H1 (cell line): ENCODE measurements at regions not wholly inside any gene's neighbourhood (a gene's known extent, or its start where the extent isn't known, plus 50 kb on each side); places are given as distances from the start of the nearest gene placed in this dataset.

Source experiments
- CTCF ChIA-PET: fragments of 300-600 bp; sonication (Branson Sonifier 250); formaldehyde crosslinking; loops from one replicate; lab custom pipeline; 2021; ENCODE audit not compliant: partially characterized antibody; lab: Charles Lee
- POLR2A ChIA-PET: fragments of 300-600 bp; sonication (Branson Sonifier 250); formaldehyde crosslinking; loops from one replicate; lab custom pipeline; 2021; ENCODE audit warnings: inconsistent platforms; ENCODE audit not compliant: partially characterized antibody; lab: Charles Lee
- DNase-seq, 2 experiments: peaks; one replicate each; pipeline versions ENCODE4 v3.0.0 to v3.0.0-alpha.2; 2010 to 2022; ENCODE audit warnings: low spot score in 2 of 2, low read depth in 1 of 2, mixed read lengths in 1 of 2
- FAIRE-seq: peaks from 2 replicates; lab custom pipeline; 2011; peaks lifted over from hg19 to GRCh38; lab: Jason Lieb, UNC
- H2AFZ ChIP-seq: 2 replicates; pipeline ENCODE4 v1.8.1; 2012; ENCODE audit warnings: low read length, inconsistent platforms
- H2AK5ac ChIP-seq: 2 replicates; pipeline ENCODE4 v1.6.1; 2013; ENCODE audit warnings: low read depth, low read length
- H2BK120ac ChIP-seq: replicated peaks from 2 replicates; pipeline ENCODE3; 2013; ENCODE audit warnings: low read depth, low read length, inconsistent platforms
- H2BK12ac ChIP-seq: 2 replicates; pipeline ENCODE4 v1.6.1; 2013; ENCODE audit warnings: low read depth, low read length
- H2BK15ac ChIP-seq: 2 replicates; pipeline ENCODE4 v1.6.1; 2013; ENCODE audit warnings: low read length
- H2BK20ac ChIP-seq: 2 replicates; pipeline ENCODE4 v1.6.1; 2013; ENCODE audit warnings: low read length
- H2BK5ac ChIP-seq: 2 replicates; pipeline ENCODE4 v1.6.1; 2013; ENCODE audit warnings: low read depth, low read length
- H3K14ac ChIP-seq: 2 replicates; pipeline ENCODE4 v1.6.1; 2013; ENCODE audit warnings: inconsistent platforms; ENCODE audit not compliant: insufficient read length
- H3K18ac ChIP-seq: 2 replicates; pipeline ENCODE4 v1.6.1; 2013; ENCODE audit warnings: low read length; ENCODE audit errors: extremely low read depth
- H3K23ac ChIP-seq: 2 replicates; pipeline ENCODE4 v1.6.1; 2013; ENCODE audit warnings: inconsistent platforms; ENCODE audit not compliant: insufficient read length
- H3K23me2 ChIP-seq: 2 replicates; pipeline ENCODE4 v1.6.1; 2013; ENCODE audit warnings: low read depth, low read length
- H3K27ac ChIP-seq: 2 replicates; pipeline ENCODE4 v1.6.1; 2011; ENCODE audit warnings: low read depth, low read length, inconsistent platforms
- H3K27me3 ChIP-seq, 4 experiments: replicated peaks in 1 of 4; 1 replicate in 1 of 4; 2 replicates in 3 of 4; pipeline versions ENCODE4 v1.6.1 to v1.8.1; 2011 to 2013; ENCODE audit warnings: low read length in 3 of 4, mild to moderate bottlenecking in 3 of 4, inconsistent platforms in 2 of 4, mixed read lengths in 2 of 4, moderate library complexity in 1 of 4; ENCODE audit not compliant: control insufficient read depth in 3 of 4, insufficient read depth in 3 of 4; ENCODE audit errors: extremely low read depth in 1 of 4
- H3K36me3 ChIP-seq, 4 experiments: 2 replicates each; pipeline versions ENCODE4 v1.6.1 to v1.8.1; 2011 to 2013; ENCODE audit warnings: mild to moderate bottlenecking in 4 of 4, low read length in 3 of 4, moderate library complexity in 2 of 4, control low read depth in 1 of 4, inconsistent platforms in 1 of 4; ENCODE audit not compliant: insufficient read depth in 4 of 4, control insufficient read depth in 2 of 4
- H3K4ac ChIP-seq: replicated peaks from 2 replicates; pipeline ENCODE3; 2013; ENCODE audit warnings: low read length, low read depth, mixed read lengths, inconsistent platforms; ENCODE audit not compliant: insufficient read length
- H3K4me1 ChIP-seq, 4 experiments: replicated peaks in 1 of 4; 1 replicate in 1 of 4; 2 replicates in 3 of 4; pipeline versions ENCODE4 v1.6.1 to v1.8.1; 2011 to 2013; ENCODE audit warnings: low read length in 3 of 4, inconsistent platforms in 2 of 4, mixed read lengths in 1 of 4; ENCODE audit not compliant: insufficient read depth in 4 of 4, control insufficient read depth in 3 of 4
- H3K4me2 ChIP-seq, 2 experiments: 2 replicates each; pipeline versions ENCODE4 v1.6.1 to v1.8.1; 2011 to 2013; ENCODE audit warnings: low read depth in 2 of 2, low read length in 2 of 2, control low read depth in 1 of 2, inconsistent platforms in 1 of 2, mild to moderate bottlenecking in 1 of 2; ENCODE audit not compliant: insufficient read depth in 1 of 2
- H3K4me3 ChIP-seq, 4 experiments: fragments of 200-600, 300-600 bp in 1 of 4; sonication (generic), shearing (Covaris generic), sonication (Bioruptor Twin) in 1 of 4; 2 replicates each; pipeline versions ENCODE4 v1.5.1 to v1.8.1; 2011 to 2016; ENCODE audit warnings: low read length in 4 of 4, low read depth in 3 of 4, control low read depth in 2 of 4, inconsistent platforms in 2 of 4, mild to moderate bottlenecking in 2 of 4, mixed read lengths in 1 of 4, moderate library complexity in 1 of 4; ENCODE audit not compliant: insufficient read depth in 2 of 4; ENCODE audit errors: extremely low read depth in 1 of 4
- H3K56ac ChIP-seq: replicated peaks from 2 replicates; pipeline ENCODE3; 2013; ENCODE audit warnings: low read depth, mild to moderate bottlenecking, mixed read lengths, low read length, inconsistent platforms; ENCODE audit not compliant: insufficient read length
- H3K79me1 ChIP-seq: 2 replicates; pipeline ENCODE4 v1.6.1; 2013; ENCODE audit warnings: low read depth, low read length, control low read depth
- H3K79me2 ChIP-seq, 2 experiments: 2 replicates each; pipeline versions ENCODE4 v1.6.1 to v1.8.1; 2012 to 2013; ENCODE audit warnings: low read length in 2 of 2, mild to moderate bottlenecking in 2 of 2, inconsistent platforms in 1 of 2; ENCODE audit not compliant: insufficient read depth in 2 of 2, control insufficient read depth in 1 of 2
- H3K9ac ChIP-seq, 4 experiments: replicated peaks in 1 of 4; 1 replicate in 1 of 4; 2 replicates in 3 of 4; pipeline versions ENCODE4 v1.6.1 to v1.8.1; 2011 to 2013; ENCODE audit warnings: low read depth in 3 of 4, low read length in 3 of 4, control low read depth in 2 of 4, mild to moderate bottlenecking in 2 of 4, moderate library complexity in 2 of 4, inconsistent platforms in 1 of 4; ENCODE audit errors: extremely low read depth in 1 of 4
- H3K9me3 ChIP-seq, 2 experiments: 2 replicates each; pipeline versions ENCODE4 v1.6.1 to v1.8.1; 2012 to 2013; ENCODE audit warnings: mild to moderate bottlenecking in 2 of 2, moderate library complexity in 2 of 2, control low read depth in 1 of 2, inconsistent platforms in 1 of 2, low read depth in 1 of 2, low read length in 1 of 2, mixed read lengths in 1 of 2; ENCODE audit not compliant: insufficient read depth in 2 of 2
- H4K20me1 ChIP-seq, 2 experiments: replicated peaks in 1 of 2; 2 replicates each; pipeline versions ENCODE3 to v1.8.1; 2011 to 2013; ENCODE audit warnings: inconsistent platforms in 2 of 2, low read length in 2 of 2, mild to moderate bottlenecking in 1 of 2; ENCODE audit not compliant: insufficient read depth in 2 of 2, control insufficient read depth in 1 of 2
- H4K5ac ChIP-seq: 2 replicates; pipeline ENCODE4 v1.6.1; 2013; ENCODE audit warnings: low read length, low read depth, mixed read lengths, inconsistent platforms; ENCODE audit not compliant: insufficient read length
- H4K8ac ChIP-seq: 2 replicates; pipeline ENCODE4 v1.8.0; 2013; ENCODE audit warnings: mild to moderate bottlenecking, moderate library complexity, low read length, inconsistent platforms; ENCODE audit not compliant: insufficient read depth; ENCODE audit errors: extremely low read depth
- H4K91ac ChIP-seq: replicated peaks from 2 replicates; pipeline ENCODE3; 2013; ENCODE audit warnings: low read length, mixed read lengths, inconsistent platforms; ENCODE audit not compliant: insufficient read length
- ATF3 ChIP-seq: IDR thresholded peaks from 2 replicates; pipeline ENCODE4 v1.6.1; 2011; ENCODE audit warnings: low read depth, mild to moderate bottlenecking, low read length; ENCODE audit not compliant: insufficient read depth
- CREB1 ChIP-seq: IDR thresholded peaks from 2 replicates; pipeline ENCODE4 v1.6.1; 2012; ENCODE audit warnings: inconsistent platforms
- EP300 ChIP-seq, 2 experiments: IDR thresholded peaks; 1 replicate in 1 of 2; 2 replicates in 1 of 2; pipeline ENCODE4 v1.6.1; 2011 to 2012; ENCODE audit warnings: low read depth in 2 of 2, low read length in 2 of 2, mild to moderate bottlenecking in 2 of 2, borderline replicate concordance in 1 of 2, inconsistent platforms in 1 of 2, moderate library complexity in 1 of 2
- EZH2 ChIP-seq: fragments of 200-600 bp; sonication (generic); IDR thresholded peaks from 2 replicates; pipeline ENCODE4 v1.7.1; 2012; ENCODE audit warnings: low read depth, mild to moderate bottlenecking, moderate library complexity, low read length, inconsistent platforms; ENCODE audit not compliant: severe bottlenecking
- GABPA ChIP-seq: IDR thresholded peaks from 2 replicates; pipeline ENCODE4 v1.6.1; 2011; ENCODE audit warnings: mild to moderate bottlenecking, low read length, moderate library complexity, borderline replicate concordance; ENCODE audit not compliant: insufficient read depth
- MAX ChIP-seq: IDR thresholded peaks from 2 replicates; pipeline ENCODE4 v1.6.1; 2012; ENCODE audit warnings: inconsistent platforms
- PHF8 ChIP-seq: fragments of 200-600 bp; sonication (generic); conservative IDR thresholded peaks from 2 replicates; pipeline ENCODE4 v1.7.1; 2012; ENCODE audit warnings: low read depth, mild to moderate bottlenecking, inconsistent platforms, low read length, moderate library complexity
- POLR2A ChIP-seq, 2 experiments: IDR thresholded peaks; 1 replicate in 1 of 2; 2 replicates in 1 of 2; pipeline ENCODE4 v1.6.1; 2011; ENCODE audit warnings: low read depth in 2 of 2, low read length in 2 of 2, mild to moderate bottlenecking in 2 of 2; ENCODE audit errors: control extremely low read depth in 1 of 2
- POLR2AphosphoS5 ChIP-seq: IDR thresholded peaks from 2 replicates; pipeline ENCODE4 v1.6.1; 2011; ENCODE audit warnings: low read depth, low read length
- SP4 ChIP-seq: IDR thresholded peaks from 2 replicates; pipeline ENCODE4 v1.6.1; 2012; ENCODE audit warnings: low read length, inconsistent platforms
- SRF ChIP-seq: IDR thresholded peaks from 2 replicates; pipeline ENCODE4 v1.6.1; 2011; ENCODE audit warnings: mild to moderate bottlenecking, low read depth, low read length, moderate library complexity
- SUZ12 ChIP-seq: fragments of 200-600 bp; sonication (generic); IDR thresholded peaks from 2 replicates; pipeline ENCODE4 v1.6.1; 2012; ENCODE audit warnings: mild to moderate bottlenecking, inconsistent platforms, low read length, moderate library complexity, mixed read lengths
- TBP ChIP-seq: IDR thresholded peaks from 2 replicates; pipeline ENCODE4 v1.6.1; 2011; ENCODE audit warnings: low read depth, low read length, improper control_type of control experiment
- TEAD4 ChIP-seq: IDR thresholded peaks from 2 replicates; pipeline ENCODE4 v1.6.1; 2012; ENCODE audit warnings: low read depth, low read length, inconsistent platforms, mixed read lengths
- YY1 ChIP-seq: IDR thresholded peaks from 2 replicates; pipeline ENCODE4 v1.6.1; 2011; ENCODE audit warnings: low read depth, mild to moderate bottlenecking, low read length
- ZNF274 ChIP-seq: IDR thresholded peaks from 2 replicates; pipeline ENCODE4 v1.7.0; 2012; ENCODE audit warnings: low read length, borderline replicate concordance; ENCODE audit errors: extremely low read depth
- WGBS, 2 experiments: shearing (Covaris generic) in 1 of 2; methylation state at CpG; one replicate each; pipeline versions ENCODE4 v1.1.6 to v1.1.7; 2013 to 2015; ENCODE audit warnings: low lambda C conversion rate in 2 of 2, mixed read lengths in 2 of 2, inconsistent platforms in 1 of 2, low coverage in 1 of 2, missing lambda C conversion rate in 1 of 2; ENCODE audit not compliant: insufficient replicate concordance in 2 of 2, insufficient coverage in 1 of 2, insufficient read length in 1 of 2; ENCODE audit errors: extremely low coverage in 1 of 2, missing lambda C conversion rate in 1 of 2; 5-methylcytosine and 5-hydroxymethylcytosine counted together

GRCh38 chr3:137464341-137464740 is 299.8 kb upstream of the SOX14 start:
- WGBS, 2 experiments, result 88% methylated on average over 4 of the region's 4 CpGs; no CpG with 5 or more reads in 1 of the 2 experiments
- ChIA-PET CTCF (no interaction called here), POLR2A (no interaction called here)
- H3K23ac ChIP-seq, result peak overlapping the region; percentile 1
- no peak overlapping the region for H4K8ac ChIP-seq
- no peaks in the 10 kb centered on the region for H3K79me1 ChIP-seq
- no peaks in the 10 kb centered on the region; a peak in 2 of 7 replicates for H3K27me3 ChIP-seq
- H3K79me2 ChIP-seq, result no peaks in the 10 kb centered on the region
- no peak overlapping the region for H3K56ac ChIP-seq
- no peak overlapping the region for H2AK5ac ChIP-seq
- no peak overlapping the region for H3K4me2 ChIP-seq
- H3K36me3 ChIP-seq, result no peaks in the 10 kb centered on the region
- H3K14ac ChIP-seq, result no peak overlapping the region
- no peak overlapping the region for H2AFZ ChIP-seq
- H2BK15ac ChIP-seq, result no peak overlapping the region
- no peak overlapping the region for H4K5ac ChIP-seq
- no peak overlapping the region for H3K18ac ChIP-seq
- H2BK12ac ChIP-seq, result no peak overlapping the region
- H2BK20ac ChIP-seq, result no peak overlapping the region
- H3K9me3 ChIP-seq, result no peaks in the 10 kb centered on the region
- H3K23me2 ChIP-seq, result no peaks in the 10 kb centered on the region
- no peak overlapping the region for H3K4ac ChIP-seq
- no peaks in the 10 kb centered on the region for H4K20me1 ChIP-seq
- no peak overlapping the region for H3K9ac ChIP-seq
- DNase-seq (no peak), FAIRE-seq (no peak)
- no peak overlapping the region for H3K4me3 ChIP-seq
- peaks cover 0 to 3% (median under 1%) of the 10 kb centered on the region in 4 experiments; a peak in 2 of 7 replicates for H3K4me1 ChIP-seq
- H2BK120ac ChIP-seq, result no peak overlapping the region
- H3K27ac ChIP-seq, result no peak overlapping the region
- H2BK5ac ChIP-seq, result no peak overlapping the region
- no peak overlapping the region for H4K91ac ChIP-seq
- no peak for TF ChIP-seq TBP
- TF ChIP-seq ATF3, result no peak
- TF ChIP-seq SRF, result no peak
- TF ChIP-seq POLR2A (IDR thresholded peaks at IDR 0.05; ENCODE audit: control extremely low read depth in 1 of 2, low read depth in 2 of 2, low read length in 2 of 2), result no peak
- no peak for TF ChIP-seq POLR2AphosphoS5
- no peak for TF ChIP-seq CREB1
- TF ChIP-seq GABPA, result no peak
- no peak for TF ChIP-seq EZH2
- no peak for TF ChIP-seq PHF8
- no peak for TF ChIP-seq EP300 (IDR thresholded peaks at IDR 0.05; ENCODE audit: borderline replicate concordance in 1 of 2, low read depth in 2 of 2, low read length in 2 of 2)
- no peak for TF ChIP-seq SP4
- TF ChIP-seq ZNF274, result no peak
- TF ChIP-seq TEAD4, result no peak
- no peak for TF ChIP-seq MAX
- no peak for TF ChIP-seq SUZ12
- TF ChIP-seq YY1, result no peak
